NCI-H446 (cell line): ENCODE measurements at regions not wholly inside any gene's neighbourhood (a gene's known extent, or its start where the extent isn't known, plus 50 kb on each side); places are given as distances from the start of the nearest gene placed in this dataset.

Experiments used
- DNase-seq, 2 experiments: peaks; one replicate each; lab custom pipeline; 2025; lab: John Stamatoyannopoulos, UW

GRCh38 chr10:8544500-8544899 lies 490.0 kb downstream of the GATA3 start:
- DNase-seq: no peak

- no peak for DNase-seq
These were observed 500.1 kb downstream of the GATA3 start for GRCh38 chr10:8554574-8554973.

GRCh38 chr10:8556321-8556720 lies 501.8 kb downstream of the GATA3 start:
- no peak for DNase-seq

- DNase-seq: no peak
These were observed 509.0 kb downstream of the GATA3 start for GRCh38 chr10:8563478-8563877.

GRCh38 chr10:8566737-8567136 lies 512.2 kb downstream of the GATA3 start:
- DNase-seq: no peak

GRCh38 chr10:8568401-8568800 lies 513.9 kb downstream of the GATA3 start:
- DNase-seq: no peak

GRCh38 chr10:8575620-8576019 lies 521.1 kb downstream of the GATA3 start:
- DNase-seq: no peak

- DNase-seq: no peak
These were observed 521.8 kb downstream of the GATA3 start for GRCh38 chr10:8576281-8576680.

- DNase-seq: no peak
These were observed 522.4 kb downstream of the GATA3 start for GRCh38 chr10:8576911-8577310.

GRCh38 chr10:8577686-8578085 lies 523.2 kb downstream of the GATA3 start:
- no peak for DNase-seq

- DNase-seq: no peak
These were observed 527.2 kb downstream of the GATA3 start for GRCh38 chr10:8581521-8582225.

- no peak for DNase-seq
These were observed 528.6 kb downstream of the GATA3 start for GRCh38 chr10:8583096-8583495.

- DNase-seq: no peak
These were observed 530.2 kb downstream of the GATA3 start for GRCh38 chr10:8584666-8585065.

GRCh38 chr10:8586504-8586903 lies 532.0 kb downstream of the GATA3 start:
- DNase-seq: no peak

- DNase-seq: no peak
These were observed 533.6 kb downstream of the GATA3 start for GRCh38 chr10:8588135-8588534.

GRCh38 chr10:8590518-8590917 lies 536.0 kb downstream of the GATA3 start:
- DNase-seq: no peak

GRCh38 chr10:8591640-8592039 lies 537.2 kb downstream of the GATA3 start:
- no peak for DNase-seq

GRCh38 chr10:8594176-8594575 lies 539.7 kb downstream of the GATA3 start:
- DNase-seq: no peak

- DNase-seq: no peak
These were observed 540.2 kb downstream of the GATA3 start for GRCh38 chr10:8594711-8595110.

- no peak for DNase-seq
These were observed 540.7 kb downstream of the GATA3 start for GRCh38 chr10:8595140-8595539.

- DNase-seq: no peak
These were observed 542.5 kb downstream of the GATA3 start for GRCh38 chr10:8596929-8597472.

GRCh38 chr10:8600192-8600591 lies 545.7 kb downstream of the GATA3 start:
- DNase-seq: no peak

- DNase-seq: no peak
These were observed 548.3 kb downstream of the GATA3 start for GRCh38 chr10:8602821-8603220.

- no peak for DNase-seq
These were observed 559.6 kb downstream of the GATA3 start for GRCh38 chr10:8614054-8614565.
